ENCODE measurements at regions not wholly inside any gene's neighbourhood (a gene's known extent, or its start where the extent isn't known, plus 50 kb on each side); places are given as distances from the start of the nearest gene placed in this dataset.

- H3K36me3 ChIP-seq (ENCODE audit: control insufficient read depth in 2 of 2, insufficient read depth in 2 of 2, low read length in 1 of 2): no peaks in the 10 kb centered on the region
- H3K4me3 ChIP-seq: no peak overlapping the region
- SMC1A ChIA-PET (ENCODE audit: uncharacterized antibody, unreplicated experiment): interaction anchor here (1.4 to 2.0 kb wide), 2 partner anchors 10 to 46 kb away, joined by 3 to 4 read pairs; no protein-coding TSS in a partner anchor
- peak; percentile 30 for ATAC-seq
- no peak overlapping the region for H3K9ac ChIP-seq (ENCODE audit: control insufficient read depth, insufficient read depth, low read length)
- H4K20me1 ChIP-seq (ENCODE audit: control insufficient read depth, insufficient read depth): no peaks in the 10 kb centered on the region
- no peaks in the 10 kb centered on the region for H3K4me1 ChIP-seq (ENCODE audit: control insufficient read depth, insufficient read depth, low read length)
- DNase-seq (ENCODE audit: low read depth, low spot score): no peak
- RAD21 ChIA-PET (ENCODE audit: unreplicated experiment): no interaction called here
- intact Hi-C loops (cut with micrococcal nuclease; ENCODE audit: unreplicated experiment): no loop called here
- WGBS (ENCODE audit: insufficient coverage, insufficient replicate concordance, low lambda C conversion rate, missing lambda C conversion rate): 16% methylated on average over 4 of the region's 4 CpGs
- H2AFZ ChIP-seq (ENCODE audit: control insufficient read depth, low read depth, low read length): no peak overlapping the region
- H3K9me3 ChIP-seq (replicated peaks; ENCODE audit: control insufficient read depth, insufficient read depth, low read length): no peaks in the 10 kb centered on the region
- H3K27me3 ChIP-seq (replicated peaks in 1 of 2; ENCODE audit: control insufficient read depth in 2 of 2, insufficient read depth in 2 of 2, low read length in 1 of 2): no peaks in the 10 kb centered on the region
- in situ Hi-C loops (cut with MboI): no loop called here
- BruUV-seq (replicated peaks): no TSS peak
- peak in 1 of 2 experiments; percentile 70; a peak in 2 of 4 replicates for TF ChIP-seq BHLHE40 (IDR thresholded peaks at IDR 0.05; ENCODE audit: borderline replicate concordance in 1 of 2, low read depth in 2 of 2, low read length in 1 of 2)
- TF ChIP-seq CUX1 (IDR thresholded peaks at IDR 0.05; ENCODE audit: insufficient replicate concordance, low read depth, low read length): no peak
- POLR2A ChIA-PET: no interaction called here
- H3K79me2 ChIP-seq (ENCODE audit: control insufficient read depth, insufficient read depth, low read length): no peaks in the 10 kb centered on the region
- FAIRE-seq: no peak
- no peak overlapping the region for H3K4me2 ChIP-seq (ENCODE audit: control insufficient read depth, insufficient read depth)
- CTCF ChIA-PET: no interaction called here
- H3K27ac ChIP-seq (ENCODE audit: control insufficient read depth, insufficient read depth): no peak overlapping the region
Measured at GRCh38 chr6:91683240-91683639, 1096.4 kb upstream of the MAP3K7 start.

Data from GM12878 (cell line).